GM19324 (cell line): ENCODE measurements at regions not wholly inside any gene's neighbourhood (a gene's known extent, or its start where the extent isn't known, plus 50 kb on each side); places are given as distances from the start of the nearest gene placed in this dataset.

Source experiments
- ATAC-seq: cut with Tn5 transposase; IDR thresholded peaks from one replicate; pipeline ENCODE4 v1.9.1; 2021; ENCODE audit warnings: mild to moderate bottlenecking, moderate library complexity; ENCODE audit not compliant: unreplicated experiment, low FRiP score

GRCh38 chr6:170050591-170051041, 240.3 kb downstream of the DLL1 start:
- no peak for ATAC-seq

GRCh38 chr6:170049641-170050561, 241.0 kb downstream of the DLL1 start:
- no peak for ATAC-seq

GRCh38 chr6:170048615-170049256, 242.1 kb downstream of the DLL1 start:
- no peak for ATAC-seq

DNA sequence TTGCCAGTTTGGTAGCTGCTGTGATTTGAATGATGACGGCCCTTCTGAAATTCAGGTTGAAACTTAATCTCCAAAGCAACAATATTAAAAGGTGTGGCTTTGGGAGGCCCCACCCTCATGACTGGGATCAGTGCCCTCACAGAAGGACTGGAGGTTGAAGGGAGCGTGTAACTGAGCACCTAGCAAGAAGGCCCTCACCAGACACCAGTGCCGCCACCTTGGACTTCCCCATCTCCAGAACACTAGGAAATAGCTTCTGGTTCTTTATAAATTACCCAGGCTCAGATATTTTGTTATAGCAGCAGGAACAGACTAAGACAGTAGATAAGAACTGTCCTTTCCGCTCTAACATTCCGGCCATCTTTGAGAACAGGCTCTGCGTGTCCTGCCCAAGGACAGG, 243.1 kb downstream of the DLL1 start:
- no peak for ATAC-seq

- ATAC-seq = no peak
Observed at GRCh38 chr6:170046791-170047626, 243.9 kb downstream of the DLL1 start.

DNA sequence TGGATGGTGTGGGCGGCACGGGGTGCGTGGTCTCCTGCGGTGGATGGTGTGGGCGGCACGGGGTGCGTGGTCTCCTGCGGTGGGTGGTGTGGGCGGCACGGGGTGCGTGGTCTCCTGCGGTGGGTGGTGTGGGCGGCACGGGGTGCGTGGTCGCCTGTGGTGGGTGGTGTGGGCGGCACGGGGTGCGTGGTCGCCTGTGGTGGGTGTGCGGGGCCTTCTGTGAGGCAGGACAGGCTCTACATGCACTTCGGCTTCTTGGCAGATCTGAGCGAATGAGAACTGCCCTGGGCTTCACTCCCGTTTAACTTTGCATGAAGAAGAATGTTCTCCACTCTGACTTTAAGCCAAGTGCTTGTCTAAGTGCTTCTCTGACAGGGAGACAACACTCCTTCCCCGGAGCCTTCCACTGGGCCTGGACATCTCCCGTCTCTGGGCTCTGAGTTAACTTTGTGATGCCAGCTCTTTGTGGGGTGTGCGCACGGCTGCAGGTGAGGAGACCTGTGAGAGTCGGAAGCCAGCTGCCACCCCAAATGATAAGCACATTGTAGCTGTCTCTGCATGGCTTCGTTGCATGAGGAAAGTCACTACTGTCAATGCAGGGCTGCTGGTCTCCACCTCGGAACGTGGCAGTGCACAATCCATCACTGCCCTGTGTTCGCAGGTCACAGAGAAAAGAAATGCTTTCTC, 244.8 kb downstream of the DLL1 start:
- ATAC-seq = no peak

GRCh38 chr6:170045563-170045960, 245.3 kb downstream of the DLL1 start:
- ATAC-seq = no peak

GRCh38 chr6:170044836-170045562, 245.9 kb downstream of the DLL1 start:
- no peak for ATAC-seq

GRCh38 chr6:170043881-170044790, 246.7 kb downstream of the DLL1 start:
- no peak for ATAC-seq

GRCh38 chr6:170043150-170043819, 247.6 kb downstream of the DLL1 start:
- no peak for ATAC-seq

DNA sequence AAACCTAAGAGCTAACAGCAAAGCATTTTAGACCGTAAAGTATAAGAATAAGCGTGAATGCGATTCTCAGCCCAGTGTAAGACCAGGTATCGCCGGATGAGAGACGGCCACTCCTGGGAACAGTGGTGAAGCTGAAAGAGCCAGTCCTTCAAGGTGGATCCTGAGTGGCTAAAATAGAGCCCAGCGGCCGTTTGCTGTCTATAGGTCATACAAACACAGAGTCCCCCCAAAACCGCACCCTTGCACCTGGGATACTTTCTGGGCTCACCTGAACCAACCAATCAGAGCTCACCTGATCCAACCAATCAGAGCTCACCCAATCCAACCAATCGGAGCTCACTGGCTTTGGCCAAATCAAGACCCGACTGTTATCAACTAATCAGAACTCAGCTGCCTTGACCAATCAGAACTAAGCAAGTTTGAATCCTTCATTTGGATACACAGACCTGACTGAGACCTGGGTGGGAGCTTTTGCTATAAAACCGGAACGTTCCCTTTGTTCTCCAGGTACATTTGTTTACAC, 248.2 kb downstream of the DLL1 start:
- no peak for ATAC-seq

DNA sequence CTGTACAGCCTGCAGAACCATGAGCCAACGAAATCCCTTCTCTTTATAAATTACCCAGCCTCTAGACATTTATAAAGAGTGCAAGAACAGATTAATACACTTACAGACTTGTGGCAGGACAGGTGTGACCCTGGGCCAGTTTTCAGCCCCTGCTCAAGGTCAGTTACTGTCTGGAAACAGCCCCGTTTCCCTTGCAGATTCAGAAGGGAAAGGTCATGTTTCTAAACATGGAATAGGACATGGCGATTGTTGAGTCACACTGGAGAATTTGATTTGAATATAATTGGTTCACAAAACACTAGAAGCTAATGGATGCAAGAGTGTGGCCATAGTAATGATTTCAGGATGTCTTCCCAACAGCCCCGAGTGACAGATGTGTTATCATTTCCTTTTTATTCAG, 248.8 kb downstream of the DLL1 start:
- ATAC-seq = no peak

DNA sequence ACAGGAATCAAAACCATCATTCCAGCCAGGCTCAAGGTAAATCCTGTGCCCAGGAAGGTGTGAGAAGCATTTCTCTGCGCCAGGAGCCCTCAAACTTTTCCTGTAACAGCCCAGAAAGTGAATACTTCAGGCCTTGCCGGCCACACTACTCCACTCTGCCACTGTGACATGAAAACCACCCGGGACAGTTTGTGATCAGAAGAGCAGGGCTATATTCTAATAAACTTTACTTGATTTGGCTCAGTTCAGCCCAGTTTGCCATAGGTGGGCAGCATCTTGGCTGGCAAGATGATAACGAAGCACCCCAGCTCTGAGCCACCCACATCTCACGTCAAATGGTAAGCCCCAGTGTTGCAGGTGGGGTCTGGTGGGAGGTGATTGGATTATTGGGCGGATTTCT, 249.4 kb downstream of the DLL1 start:
- no peak for ATAC-seq

- no peak for ATAC-seq
Observed at GRCh38 chr6:170040906-170041305, 250.0 kb downstream of the DLL1 start.

GRCh38 chr6:170040115-170040500, 250.8 kb downstream of the DLL1 start:
- ATAC-seq = no peak

- no peak for ATAC-seq
Observed at GRCh38 chr6:170039156-170040114, 251.4 kb downstream of the DLL1 start.

- no peak for ATAC-seq
Observed at GRCh38 chr6:170038708-170039107, 252.2 kb downstream of the DLL1 start.
